PC-9 (cell line): ENCODE measurements at regions not wholly inside any gene's neighbourhood (a gene's known extent, or its start where the extent isn't known, plus 50 kb on each side); places are given as distances from the start of the nearest gene placed in this dataset.

Experiments used
- BruUV-seq: library from RNA; stranded (reverse); fragments of 400-500 nt; replicated peaks from 2 replicates; lab custom pipeline; 2021; lab: Mats Ljungman, UMichigan
- CTCF ChIA-PET: fragments of 300-600 bp; sonication (Branson Sonifier 250); formaldehyde crosslinking; loops from one replicate; lab custom pipeline; 2022; ENCODE audit warnings: antibody characterized with exemption; lab: Charles Lee
- POLR2A ChIA-PET: fragments of 300-600 bp; sonication (Branson Sonifier 250); formaldehyde crosslinking; loops from one replicate; lab custom pipeline; 2022; ENCODE audit warnings: antibody characterized with exemption; ENCODE audit not compliant: unreplicated experiment; lab: Charles Lee
- DNase-seq, 2 experiments: peaks; one replicate each; pipeline versions ENCODE4 v3.0.0 to v3.0.0-alpha.2; 2015 to 2022; ENCODE audit warnings: mixed read lengths in 1 of 2
- H2AFZ ChIP-seq: fragments of 200-600 bp; sonication (generic); 2 replicates; pipeline ENCODE4 v1.8.1; 2017; ENCODE audit warnings: antibody characterized with exemption
- H3F3A ChIP-seq: fragments of 200-600 bp; sonication (generic); 2 replicates; pipeline ENCODE4 v1.8.1; 2017; ENCODE audit warnings: antibody characterized with exemption, mild to moderate bottlenecking, low read depth; ENCODE audit not compliant: insufficient read depth
- H3K27ac ChIP-seq: fragments of 200-600 bp; sonication (generic); 2 replicates; pipeline ENCODE4 v1.6.1; 2016; ENCODE audit warnings: mixed run types
- H3K27me3 ChIP-seq: fragments of 200-600 bp; sonication (generic); 2 replicates; pipeline ENCODE4 v1.6.1; 2016; ENCODE audit warnings: low read depth, mixed run types; ENCODE audit not compliant: insufficient read depth
- H3K36me3 ChIP-seq: fragments of 200-600 bp; sonication (generic); 2 replicates; pipeline ENCODE4 v1.6.1; 2016; ENCODE audit warnings: low read depth, mixed run types
- H3K4me1 ChIP-seq: fragments of 200-600 bp; sonication (generic); replicated peaks from 2 replicates; pipeline ENCODE4 v1.6.1; 2016; ENCODE audit warnings: mixed run types; ENCODE audit not compliant: insufficient read depth
- H3K4me2 ChIP-seq: fragments of 200-600 bp; sonication (generic); 2 replicates; pipeline ENCODE4 v1.6.1; 2017; ENCODE audit warnings: mixed run types
- H3K4me3 ChIP-seq: fragments of 200-600 bp; sonication (generic); 2 replicates; pipeline ENCODE4 v1.6.1; 2016; ENCODE audit warnings: mixed run types
- H3K79me2 ChIP-seq: fragments of 200-600 bp; sonication (generic); 2 replicates; pipeline ENCODE4 v1.6.1; 2017; ENCODE audit warnings: low read depth, mixed run types
- H3K9me2 ChIP-seq: fragments of 200-600 bp; sonication (generic); 2 replicates; pipeline ENCODE4 v1.8.1; 2017; ENCODE audit warnings: mild to moderate bottlenecking; ENCODE audit not compliant: insufficient read depth
- H3K9me3 ChIP-seq: fragments of 200-600 bp; sonication (generic); 2 replicates; pipeline ENCODE4 v1.8.1; 2016; ENCODE audit warnings: low read depth; ENCODE audit not compliant: insufficient read depth
- H4K20me1 ChIP-seq: fragments of 200-600 bp; sonication (generic); 2 replicates; pipeline ENCODE4 v1.8.1; 2017; ENCODE audit not compliant: insufficient read depth
- EZH2 ChIP-seq: fragments of 200-600 bp; sonication (generic); IDR thresholded peaks from 2 replicates; pipeline ENCODE4 v1.8.0; 2017; ENCODE audit warnings: antibody characterized with exemption, low read depth
- intact Hi-C: fragments of 100-400 bp; cut with micrococcal nuclease; formaldehyde crosslinking; loops from one replicate; pipeline ENCODE4 v1.10.0; 2022; ENCODE audit not compliant: unreplicated experiment
- TF ChIP-seq, protein P1 (sequence below): fragments of 200-600 bp; sonication (generic); conservative IDR thresholded peaks from 2 replicates; pipeline ENCODE4 v1.6.1; 2017; ENCODE audit warnings: mixed run types, antibody characterized with exemption, mild to moderate bottlenecking, moderate library complexity

DNA sequence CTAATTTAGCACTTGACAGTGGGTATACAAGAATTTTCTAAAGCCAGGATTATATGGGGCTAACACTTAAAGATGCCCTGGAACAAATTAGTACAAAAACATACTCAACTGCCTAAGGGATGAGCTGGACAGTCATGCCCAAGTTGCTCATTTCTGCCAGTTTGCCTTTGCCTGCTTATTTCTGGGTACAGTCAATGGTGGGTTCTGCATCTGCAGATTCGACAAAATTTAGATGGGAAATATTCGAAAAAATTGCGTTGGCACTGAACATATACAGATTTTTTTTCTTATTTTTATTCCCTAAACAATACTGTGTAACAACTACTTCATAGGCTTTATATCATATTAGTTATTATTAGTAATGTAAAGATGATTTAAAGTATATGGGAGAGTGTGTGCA is 591.9 kb downstream of the EPM2A start:
- TF ChIP-seq EZH2: no peak
- TF ChIP-seq, protein P1, sequence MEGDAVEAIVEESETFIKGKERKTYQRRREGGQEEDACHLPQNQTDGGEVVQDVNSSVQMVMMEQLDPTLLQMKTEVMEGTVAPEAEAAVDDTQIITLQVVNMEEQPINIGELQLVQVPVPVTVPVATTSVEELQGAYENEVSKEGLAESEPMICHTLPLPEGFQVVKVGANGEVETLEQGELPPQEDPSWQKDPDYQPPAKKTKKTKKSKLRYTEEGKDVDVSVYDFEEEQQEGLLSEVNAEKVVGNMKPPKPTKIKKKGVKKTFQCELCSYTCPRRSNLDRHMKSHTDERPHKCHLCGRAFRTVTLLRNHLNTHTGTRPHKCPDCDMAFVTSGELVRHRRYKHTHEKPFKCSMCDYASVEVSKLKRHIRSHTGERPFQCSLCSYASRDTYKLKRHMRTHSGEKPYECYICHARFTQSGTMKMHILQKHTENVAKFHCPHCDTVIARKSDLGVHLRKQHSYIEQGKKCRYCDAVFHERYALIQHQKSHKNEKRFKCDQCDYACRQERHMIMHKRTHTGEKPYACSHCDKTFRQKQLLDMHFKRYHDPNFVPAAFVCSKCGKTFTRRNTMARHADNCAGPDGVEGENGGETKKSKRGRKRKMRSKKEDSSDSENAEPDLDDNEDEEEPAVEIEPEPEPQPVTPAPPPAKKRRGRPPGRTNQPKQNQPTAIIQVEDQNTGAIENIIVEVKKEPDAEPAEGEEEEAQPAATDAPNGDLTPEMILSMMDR: no peak
- no TSS peak for BruUV-seq
- CTCF ChIA-PET: no interaction called here

DNA sequence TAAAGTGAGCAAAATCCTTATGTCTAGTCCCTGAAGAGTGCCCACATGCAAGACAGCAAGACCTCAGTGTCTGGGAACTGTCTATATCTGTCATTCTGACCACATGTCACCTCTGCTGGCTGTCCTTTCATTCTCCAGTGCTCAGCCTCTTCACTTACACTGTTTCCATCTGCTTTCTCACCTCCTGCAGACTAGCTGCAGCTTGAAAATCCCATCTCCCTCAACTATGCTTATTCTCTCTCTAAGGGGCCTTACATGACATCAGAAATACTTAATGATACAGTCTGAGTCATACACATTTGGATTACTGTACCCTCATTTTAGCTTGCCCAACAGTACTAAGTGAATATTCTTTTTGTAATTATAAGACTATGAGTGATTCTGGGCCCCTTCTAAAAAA is 587.8 kb downstream of the EPM2A start:
- TF ChIP-seq, protein P1: no peak
- TF ChIP-seq EZH2: no peak
- H3K27me3 ChIP-seq: no peaks in the 10 kb centered on the region
- no peak overlapping the region for H2AFZ ChIP-seq
- DNase-seq: peak in 1 of 2 experiments; percentile 36
- ChIA-PET CTCF (no interaction called here), POLR2A (interaction anchor here (0.6 kb wide), 1 partner anchor 170 kb away, joined by 3 read pairs; no protein-coding TSS in a partner anchor)
- H4K20me1 ChIP-seq: no peaks in the 10 kb centered on the region
- H3K36me3 ChIP-seq: no peaks in the 10 kb centered on the region
- H3K27ac ChIP-seq: peak overlapping the region; percentile 56
- H3K79me2 ChIP-seq: no peaks in the 10 kb centered on the region
- H3K9me3 ChIP-seq: 0 out of 2 replicates have a peak, but pooled peaks cover 4% of the 10 kb centered on the region
- H3F3A ChIP-seq: peaks cover 13% of the 10 kb centered on the region; the same call in 1 of the 2 replicates
- intact Hi-C loops: no loop called here
- peak overlapping the region; percentile 30 for H3K4me2 ChIP-seq
- BruUV-seq: no TSS peak
- H3K9me2 ChIP-seq: no peaks in the 10 kb centered on the region
- H3K4me1 ChIP-seq: peaks cover 23% of the 10 kb centered on the region
- no peak overlapping the region for H3K4me3 ChIP-seq

More for the DNA sequence above, 591.9 kb downstream of the EPM2A start:
- Histone ChIP-seq H3K4me2 (no peak overlapping the region), H3K36me3 (no peaks in the 10 kb centered on the region), H3K27me3 (no peaks in the 10 kb centered on the region), H3F3A (peaks cover 6% of the 10 kb centered on the region; the same call in 1 of the 2 replicates), H2AFZ (no peak overlapping the region), H3K27ac (no peak overlapping the region), H4K20me1 (no peaks in the 10 kb centered on the region), H3K9me3 (0 out of 2 replicates have a peak, but pooled peaks cover 4% of the 10 kb centered on the region), H3K4me3 (no peak overlapping the region), H3K4me1 (peaks cover 23% of the 10 kb centered on the region), H3K79me2 (no peaks in the 10 kb centered on the region), H3K9me2 (no peaks in the 10 kb centered on the region)
- POLR2A ChIA-PET: no interaction called here
- no peak for DNase-seq
- intact Hi-C loops: no loop called here

DNA sequence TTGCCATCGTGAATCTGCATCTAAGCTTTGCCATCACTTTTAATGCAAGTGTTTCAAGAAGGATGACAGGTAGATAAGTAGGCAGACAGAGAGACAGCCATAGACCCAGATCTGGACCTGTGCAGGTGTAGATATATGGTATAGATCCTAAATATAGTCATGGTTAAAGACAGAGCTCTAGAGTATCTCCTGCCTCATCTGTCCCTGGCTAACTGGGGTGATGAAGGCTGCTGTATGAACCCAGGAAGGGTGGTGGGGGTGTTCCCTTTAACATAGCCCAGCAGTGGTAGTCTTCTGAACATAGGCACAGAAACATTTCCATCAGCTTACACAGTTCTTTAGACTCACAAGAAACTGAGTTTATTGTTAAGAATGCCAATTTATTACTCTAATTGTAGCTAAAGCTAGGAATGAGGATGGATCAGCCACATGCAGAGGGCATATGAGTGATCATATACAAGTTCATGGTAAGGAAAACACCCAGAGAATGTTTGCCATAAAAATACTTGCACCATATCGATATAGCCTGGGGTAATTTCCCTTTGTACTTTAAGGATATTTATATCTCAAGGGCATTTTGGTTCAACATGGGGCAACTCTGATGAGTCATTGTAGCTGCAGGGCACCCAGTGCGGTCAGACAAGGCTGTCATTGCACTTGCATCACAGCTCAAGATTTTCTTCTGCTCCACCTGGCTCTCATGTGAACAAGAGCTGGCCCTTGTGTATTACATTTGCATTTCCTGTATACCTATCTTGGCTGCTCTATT is 587.2 kb downstream of the EPM2A start:
- Histone ChIP-seq H3F3A (peaks cover 13% of the 10 kb centered on the region; the same call in 1 of the 2 replicates), H3K9me3 (0 out of 2 replicates have a peak, but pooled peaks cover 4% of the 10 kb centered on the region), H3K4me1 (peaks cover 23% of the 10 kb centered on the region), H3K27me3 (no peaks in the 10 kb centered on the region), H4K20me1 (no peaks in the 10 kb centered on the region), H3K27ac (peak overlapping the region; percentile 56), H3K4me3 (no peak overlapping the region), H3K36me3 (no peaks in the 10 kb centered on the region), H3K79me2 (no peaks in the 10 kb centered on the region), H3K4me2 (peak overlapping the region; percentile 30), H2AFZ (no peak overlapping the region), H3K9me2 (no peaks in the 10 kb centered on the region)
- CTCF ChIA-PET: interaction anchor here (0.6 to 0.7 kb wide), 2 partner anchors 8 to 332 kb away, joined by 3 read pairs; no protein-coding TSS in a partner anchor
- DNase-seq: peak; percentile 83 to 92
- BruUV-seq: no TSS peak
- intact Hi-C loops: no loop called here
- POLR2A ChIA-PET: interaction anchor here (0.6 kb wide), 2 partner anchors 45 to 171 kb away, joined by 3 to 4 read pairs; no protein-coding TSS in a partner anchor
- TF ChIP-seq, protein P1: no peak
- TF ChIP-seq EZH2: no peak
